Endothelial cell of umbilical vein (primary cell): ENCODE measurements at regions not wholly inside any gene's neighbourhood (a gene's known extent, or its start where the extent isn't known, plus 50 kb on each side); places are given as distances from the start of the nearest gene placed in this dataset.

Experiments used
- BruUV-seq: library from RNA; stranded (reverse); fragments of 400-500 nt; replicated peaks from 2 replicates; lab custom pipeline; 2021; lab: Mats Ljungman, UMichigan
- CTCF ChIA-PET: fragments of 300-600, 350-600 bp; sonication (Branson Sonifier 250); formaldehyde crosslinking; loops from one replicate; lab custom pipeline; 2021; ENCODE audit warnings: antibody characterized with exemption, inconsistent platforms; lab: Charles Lee
- POLR2A ChIA-PET: fragments of 300-600, 350-600 bp; sonication (Branson Sonifier 250); formaldehyde crosslinking; loops from one replicate; lab custom pipeline; 2021; ENCODE audit warnings: antibody characterized with exemption, inconsistent platforms; lab: Charles Lee
- DNase-seq: peaks from one replicate; pipeline ENCODE4 v3.0.0-alpha.2; 2011; ENCODE audit warnings: low read depth, low spot score
- FAIRE-seq: peaks from 2 replicates; lab custom pipeline; 2011; peaks lifted over from hg19 to GRCh38; lab: Jason Lieb, UNC
- H2AFZ ChIP-seq: 2 replicates; pipeline ENCODE4 v1.6.0; 2012; ENCODE audit warnings: low read depth, low read length, control low read depth, inconsistent platforms
- H3K27ac ChIP-seq: 2 replicates; pipeline ENCODE4 v1.5.1; 2011; ENCODE audit warnings: low read depth, mild to moderate bottlenecking, control low read depth, low read length, moderate library complexity; ENCODE audit not compliant: insufficient read depth
- H3K27me3 ChIP-seq, 2 experiments: 2 replicates each; pipeline versions ENCODE4 v1.6.0 to v1.6.1; 2011; ENCODE audit warnings: low read length in 2 of 2, mixed read lengths in 1 of 2; ENCODE audit not compliant: control insufficient read depth in 2 of 2, insufficient read depth in 2 of 2
- H3K36me3 ChIP-seq, 2 experiments: 2 replicates in 1 of 2; 3 replicates in 1 of 2; pipeline ENCODE4 v1.5.1; 2011; ENCODE audit warnings: low read length in 2 of 2, mild to moderate bottlenecking in 1 of 2, moderate library complexity in 1 of 2; ENCODE audit not compliant: control insufficient read depth in 2 of 2, insufficient read depth in 2 of 2; ENCODE audit errors: extremely low read depth in 1 of 2
- H3K4me1 ChIP-seq: 3 replicates; pipeline ENCODE4 v1.5.1; 2011; ENCODE audit warnings: mild to moderate bottlenecking, low read length; ENCODE audit not compliant: control insufficient read depth, insufficient read depth; ENCODE audit errors: extremely low read depth
- H3K4me2 ChIP-seq: 2 replicates; pipeline ENCODE4 v1.6.1; 2011; ENCODE audit warnings: low read length, control low read depth, mixed read lengths; ENCODE audit not compliant: insufficient read depth
- H3K4me3 ChIP-seq, 3 experiments: fragments of 200-600 bp in 1 of 3; sonication (generic), shearing (Covaris generic) in 1 of 3; replicated peaks in 1 of 3; 2 replicates each; pipeline ENCODE4 v1.5.1; 2011 to 2016; ENCODE audit warnings: control low read depth in 3 of 3, low read length in 3 of 3, mild to moderate bottlenecking in 2 of 3, inconsistent platforms in 1 of 3, low read depth in 1 of 3, moderate library complexity in 1 of 3; ENCODE audit not compliant: insufficient read depth in 1 of 3
- H3K79me2 ChIP-seq: 2 replicates; pipeline ENCODE4 v1.6.0; 2012; ENCODE audit warnings: low read length, inconsistent platforms; ENCODE audit not compliant: control insufficient read depth, insufficient read depth
- H3K9ac ChIP-seq: replicated peaks from 2 replicates; pipeline ENCODE3; 2011; ENCODE audit warnings: low read length, control low read depth; ENCODE audit not compliant: insufficient read depth; ENCODE audit errors: extremely low read depth
- H3K9me1 ChIP-seq: replicated peaks from 3 replicates; pipeline ENCODE4 v1.6.0; 2011; ENCODE audit warnings: mild to moderate bottlenecking, low read length; ENCODE audit not compliant: control insufficient read depth, insufficient read depth; ENCODE audit errors: extremely low read depth
- H3K9me3 ChIP-seq: replicated peaks from 2 replicates; pipeline ENCODE4 v1.5.1; 2012; ENCODE audit warnings: low read length, inconsistent platforms; ENCODE audit not compliant: control insufficient read depth, insufficient read depth
- H4K20me1 ChIP-seq: replicated peaks from 2 replicates; pipeline ENCODE3; 2011; ENCODE audit warnings: mild to moderate bottlenecking, low read length; ENCODE audit not compliant: control insufficient read depth, insufficient read depth; ENCODE audit errors: extremely low read depth
- CTCF ChIP-seq, 2 donors: IDR thresholded peaks; 1 replicate in 1 of 2; 2 replicates in 1 of 2; pipeline ENCODE4 v1.5.1; 2011; ENCODE audit warnings: low read length in 2 of 2, mild to moderate bottlenecking in 2 of 2, moderate library complexity in 2 of 2, control low read depth in 1 of 2, inconsistent platforms in 1 of 2, low read depth in 1 of 2; ENCODE audit not compliant: insufficient read depth in 1 of 2; ENCODE audit errors: extremely low read depth in 1 of 2
- EZH2 ChIP-seq: IDR thresholded peaks from 2 replicates; pipeline ENCODE4 v1.6.1; 2012; ENCODE audit warnings: borderline replicate concordance, low read depth, mild to moderate bottlenecking, moderate library complexity, low read length, inconsistent platforms; ENCODE audit not compliant: severe bottlenecking
- FOS ChIP-seq: IDR thresholded peaks from 2 replicates; pipeline ENCODE4 v1.6.1; 2011; ENCODE audit warnings: mild to moderate bottlenecking, low read length, moderate library complexity, borderline replicate concordance; ENCODE audit not compliant: insufficient read depth
- GATA2 ChIP-seq: IDR thresholded peaks from 2 replicates; pipeline ENCODE4 v1.7.0; 2011; ENCODE audit warnings: low read depth, mild to moderate bottlenecking, moderate library complexity, mixed read lengths, low read length; ENCODE audit not compliant: insufficient read length, insufficient read depth
- JUN ChIP-seq: IDR thresholded peaks from 2 replicates; pipeline ENCODE4 v1.6.1; 2011; ENCODE audit warnings: borderline replicate concordance, low read depth; ENCODE audit not compliant: insufficient read length, insufficient read depth
- MYC ChIP-seq: IDR thresholded peaks from one replicate; pipeline ENCODE4 v1.6.1; 2011; ENCODE audit warnings: mild to moderate bottlenecking, low read depth, low read length
- POLR2A ChIP-seq: IDR thresholded peaks from 2 replicates; pipeline ENCODE4 v1.6.1; 2012; ENCODE audit warnings: low read depth, mild to moderate bottlenecking, control low read depth, low read length
- POLR2AphosphoS5 ChIP-seq: IDR thresholded peaks from 2 replicates; pipeline ENCODE4 v1.6.1; 2012; ENCODE audit warnings: low read depth, mild to moderate bottlenecking, control low read depth, low read length, moderate library complexity; ENCODE audit not compliant: insufficient read depth
- dilution Hi-C: fragments of 300-500 bp; cut with MboI; formaldehyde crosslinking; loops from one replicate; pipeline ENCODE4 v1.15.0; 2019; ENCODE audit warnings: low sequenced_read_pairs; ENCODE audit not compliant: extremely low pct_ligation_motif_present
- intact Hi-C: fragments of 100-400 bp; cut with micrococcal nuclease; formaldehyde crosslinking; loops from one replicate; pipeline ENCODE4 v1.10.0; 2022
- TF ChIP-seq, protein P1 (sequence below): IDR thresholded peaks from 2 replicates; pipeline ENCODE4 v1.6.1; 2011; ENCODE audit not compliant: insufficient read depth, insufficient read length

- ChIA-PET POLR2A (no interaction called here), CTCF (no interaction called here)
- TF ChIP-seq, protein P1, sequence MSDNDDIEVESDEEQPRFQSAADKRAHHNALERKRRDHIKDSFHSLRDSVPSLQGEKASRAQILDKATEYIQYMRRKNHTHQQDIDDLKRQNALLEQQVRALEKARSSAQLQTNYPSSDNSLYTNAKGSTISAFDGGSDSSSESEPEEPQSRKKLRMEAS: no peak
- TF ChIP-seq JUN (no peak), CTCF (IDR thresholded peaks at IDR 0.05; ENCODE audit: extremely low read depth in 1 of 2, insufficient read depth in 1 of 2, low read depth in 1 of 2, low read length in 2 of 2) (no peak), GATA2 (no peak), POLR2A (no peak), MYC (no peak), FOS (no peak), POLR2AphosphoS5 (no peak), EZH2 (no peak)
- Histone ChIP-seq H3K4me3 (no peak overlapping the region), H3K9me3 (no peaks in the 10 kb centered on the region), H3K4me1 (no peaks in the 10 kb centered on the region), H3K36me3 (no peaks in the 10 kb centered on the region), H3K9ac (no peak overlapping the region), H3K27me3 (no peaks in the 10 kb centered on the region), H2AFZ (no peak overlapping the region), H3K27ac (no peak overlapping the region), H3K9me1 (no peaks in the 10 kb centered on the region), H4K20me1 (no peaks in the 10 kb centered on the region), H3K4me2 (no peak overlapping the region), H3K79me2 (no peaks in the 10 kb centered on the region)
- intact Hi-C loops (loop anchor here (2.0 kb wide), 1 partner anchor 55 kb away; no protein-coding TSS in a partner anchor), dilution Hi-C loops (no loop called here)
- no TSS peak for BruUV-seq
- no peak for FAIRE-seq
- DNase-seq: no peak
These were observed 231.0 kb upstream of the GATB start for GRCh38 chr4:151991884-151992167.
